NOMO-1 treated with dmso at 0.1 percent for 144 hours (cell line): ENCODE measurements at regions not wholly inside any gene's neighbourhood (a gene's known extent, or its start where the extent isn't known, plus 50 kb on each side); places are given as distances from the start of the nearest gene placed in this dataset.
"Not testable (repeated sequence)": the region's sequence is repeated elsewhere in the genome, so short reads cannot be mapped to it uniquely, and the experiment has no call there.

ENCODE experiments used
- DNase-seq: peaks from one replicate; lab custom pipeline; 2025; ENCODE audit not compliant: unreplicated experiment; lab: John Stamatoyannopoulos, UW

- DNase-seq, result no peak
Measured at GRCh38 chr5:155489949-155490348, 476.4 kb downstream of the KIF4B start.

DNA sequence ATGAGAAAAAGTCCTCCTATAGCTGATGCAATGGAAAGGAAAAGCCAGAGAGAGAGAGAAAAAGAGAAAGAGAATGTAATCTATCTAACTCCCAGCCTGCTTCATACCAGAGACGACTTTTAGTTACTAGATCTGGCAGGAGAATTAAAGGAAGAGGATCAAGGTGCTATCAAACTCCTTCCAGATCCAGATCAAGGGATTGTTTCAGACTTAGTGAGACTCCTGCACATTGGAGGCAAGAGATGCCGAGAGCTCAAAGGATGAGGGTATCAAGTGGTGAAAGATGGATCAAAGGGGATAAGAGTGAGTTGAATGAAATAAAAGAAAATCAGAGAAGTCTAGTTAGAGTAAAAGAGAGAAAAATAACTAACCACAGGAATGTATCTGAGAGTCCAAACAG is 478.6 kb downstream of the KIF4B start:
- no peak for DNase-seq

DNA sequence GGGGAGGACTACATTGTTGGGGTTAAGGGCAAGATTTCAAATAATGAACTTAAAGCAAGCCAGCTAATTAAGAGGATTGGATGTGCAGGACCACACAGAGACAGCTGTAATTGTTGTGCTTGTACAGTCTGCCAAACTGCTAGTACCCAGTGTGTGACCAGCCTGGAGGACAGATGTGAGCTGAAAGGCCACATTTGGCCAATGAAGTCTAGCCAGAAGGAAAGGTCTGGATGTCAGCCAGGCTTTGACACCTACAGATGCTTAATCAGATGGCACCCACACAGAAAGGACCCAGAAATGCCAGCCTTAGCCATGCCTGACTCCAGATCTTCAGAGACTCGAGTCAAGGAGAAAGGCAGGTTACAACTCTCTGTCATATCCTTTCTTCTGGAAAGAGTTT is 491.1 kb downstream of the KIF4B start:
- no peak for DNase-seq

GRCh38 chr5:155507363-155507762 is 493.8 kb downstream of the KIF4B start:
- no peak for DNase-seq

DNA sequence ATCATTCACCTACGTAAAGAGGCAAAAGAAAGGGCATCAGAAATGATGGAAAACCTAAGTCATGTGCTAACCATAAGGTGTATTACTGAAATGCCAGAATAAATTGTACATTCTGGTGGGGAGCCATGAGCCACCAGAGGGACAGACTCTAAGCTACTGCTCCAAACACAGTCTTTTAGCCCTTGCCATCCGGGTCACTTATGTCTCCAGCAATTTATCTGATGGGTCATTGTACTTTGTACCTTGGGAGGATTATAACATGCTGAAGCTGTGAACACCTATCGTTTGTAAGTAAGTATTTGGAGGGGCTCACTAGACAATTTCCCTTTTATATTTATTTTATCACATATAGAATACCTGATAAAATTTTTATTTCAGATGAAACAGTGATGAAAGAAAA is 495.1 kb downstream of the KIF4B start:
- DNase-seq, result no peak

DNA sequence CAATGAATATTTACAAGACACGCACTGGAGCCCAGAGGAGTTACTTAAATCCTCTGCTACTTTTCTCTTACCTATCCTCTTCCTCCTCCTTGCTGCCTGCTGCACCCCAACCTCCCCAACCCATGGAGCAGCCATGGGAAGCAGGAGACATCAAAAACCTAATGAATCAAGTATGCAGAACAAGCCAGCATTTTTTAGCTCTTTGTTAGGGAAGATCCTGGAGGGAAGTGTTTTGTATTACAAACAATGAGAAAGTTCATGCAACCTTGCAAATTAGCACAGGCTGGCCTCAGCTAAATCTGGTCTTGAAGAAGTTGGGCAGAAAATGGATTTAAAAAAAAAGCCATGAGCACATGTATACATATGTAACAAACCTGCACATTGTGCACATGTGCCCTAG is 498.8 kb downstream of the KIF4B start:
- DNase-seq, result no peak

GRCh38 chr5:155514105-155514563 is 500.6 kb downstream of the KIF4B start:
- no peak for DNase-seq

- DNase-seq, result no peak
Measured at GRCh38 chr5:155522540-155522939, 509.0 kb downstream of the KIF4B start.

DNA sequence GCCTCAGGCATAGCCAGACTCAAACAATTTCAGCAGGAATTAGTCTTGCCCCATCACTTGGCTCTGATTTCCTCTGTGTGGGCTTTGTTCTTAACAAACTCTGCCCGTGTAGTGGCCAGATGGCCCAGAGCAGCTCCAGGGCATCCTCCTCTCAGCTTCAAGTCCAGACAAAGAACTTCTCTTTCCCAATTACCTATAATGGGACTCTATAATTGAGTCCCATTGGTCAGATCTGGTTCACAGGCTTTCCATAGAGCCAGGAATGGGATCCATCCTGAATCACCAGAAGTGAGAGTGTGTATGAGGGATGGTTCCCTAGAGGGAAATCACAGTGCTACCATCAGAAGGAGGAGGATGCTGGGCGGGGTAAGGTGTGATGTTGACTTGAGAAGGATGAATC is 515.8 kb downstream of the KIF4B start:
- DNase-seq, result no peak

DNA sequence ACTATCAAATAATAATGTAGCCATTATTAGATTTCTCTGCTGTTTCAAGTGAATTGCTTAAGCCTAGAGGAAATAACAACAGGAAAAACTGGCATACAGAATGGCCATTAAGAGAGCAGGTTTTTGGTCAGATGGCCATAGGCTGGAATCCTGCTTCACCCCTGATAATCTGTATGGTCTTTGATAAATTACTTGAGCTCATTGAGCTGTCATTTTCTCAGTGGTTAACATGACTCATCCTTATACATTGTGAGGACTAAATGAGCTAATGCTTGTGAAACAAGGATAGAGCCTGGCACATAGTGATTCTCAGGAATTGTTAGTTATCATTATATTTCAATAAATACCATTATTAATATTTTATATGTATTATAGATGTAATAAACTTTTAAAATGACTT is 516.5 kb downstream of the KIF4B start:
- no peak for DNase-seq

DNA sequence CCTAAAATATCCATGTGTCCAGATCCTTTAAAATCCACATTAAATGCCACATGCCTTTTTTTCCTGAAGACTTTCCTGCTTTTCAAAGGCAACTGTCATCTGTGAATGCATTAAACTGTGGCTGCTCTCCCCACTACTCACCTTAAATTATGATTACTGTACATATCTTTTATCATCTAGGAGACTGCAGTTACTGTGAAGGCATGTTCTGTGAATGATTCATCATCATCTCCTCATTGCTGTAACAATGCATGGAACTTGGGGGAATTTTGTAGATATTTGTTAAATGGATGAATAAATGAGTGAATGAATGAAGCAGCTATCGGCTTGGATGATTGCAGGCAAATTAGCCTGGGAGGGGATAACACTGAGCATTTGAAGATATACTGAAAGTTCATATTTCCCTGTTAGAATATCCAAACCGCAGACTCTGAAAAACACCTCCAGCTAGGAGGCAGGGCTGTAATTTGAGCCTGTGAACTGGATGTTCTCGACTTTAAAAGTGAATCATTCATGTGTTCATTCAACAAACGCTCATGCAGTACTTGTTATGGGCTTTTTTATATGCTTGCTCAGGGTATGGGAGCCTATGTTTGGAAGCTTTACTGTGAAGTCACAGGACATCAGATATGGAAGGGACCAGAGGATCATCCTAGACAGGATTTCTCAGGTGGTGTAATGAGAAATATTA is 519.2 kb downstream of the KIF4B start:
- DNase-seq, result no peak

DNA sequence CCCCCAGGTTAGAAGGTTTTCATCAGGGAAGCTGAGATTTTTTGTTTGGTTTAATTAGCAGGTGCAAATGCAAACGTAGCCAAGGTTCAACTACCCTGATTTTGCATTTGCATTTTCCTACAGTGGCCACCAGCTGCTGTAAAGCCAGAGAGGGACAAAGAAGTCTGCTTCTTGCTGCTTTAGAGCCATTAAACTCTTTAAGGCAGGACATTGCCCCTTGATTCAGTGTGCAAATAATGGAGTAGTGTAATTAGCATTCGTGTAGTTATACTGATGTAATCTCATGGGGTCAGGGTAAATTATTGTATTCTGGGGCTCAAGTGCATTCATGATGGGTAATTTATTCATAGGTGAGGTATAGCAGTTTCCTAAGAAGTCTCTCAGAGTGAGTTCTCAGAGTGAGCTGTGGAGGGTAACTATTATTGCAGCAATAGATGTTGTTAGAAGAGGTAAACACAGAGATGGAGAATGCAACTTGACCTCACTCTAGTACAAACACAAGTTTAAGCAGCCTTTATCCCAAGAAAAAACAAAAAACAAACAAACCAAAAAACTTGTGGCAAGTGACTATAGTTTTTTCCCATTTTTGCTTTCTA is 526.5 kb downstream of the KIF4B start:
- no peak for DNase-seq

GRCh38 chr5:155546075-155546474 is 532.5 kb downstream of the KIF4B start:
- DNase-seq, result no peak

GRCh38 chr5:155554500-155554899 is 540.9 kb downstream of the KIF4B start:
- DNase-seq, result no peak

DNA sequence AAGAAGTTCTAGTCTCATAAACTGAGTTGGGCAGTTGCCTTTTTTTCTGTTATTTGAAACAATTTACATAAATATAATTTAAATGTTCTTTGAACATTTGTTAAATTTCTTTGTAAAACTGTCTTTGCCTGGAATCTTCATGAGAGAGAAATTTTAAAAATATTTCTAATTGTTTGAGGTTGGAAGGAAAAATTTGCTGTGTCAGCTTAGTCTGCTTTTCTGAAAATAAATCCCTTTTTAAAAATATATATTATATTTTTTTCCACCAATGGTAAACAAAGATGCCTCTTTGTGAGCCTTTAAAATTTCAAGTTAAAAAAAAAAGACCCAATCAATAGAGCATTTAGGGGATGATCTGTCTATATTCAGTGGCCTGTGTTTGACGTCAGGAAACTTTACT is 542.7 kb downstream of the KIF4B start:
- no peak for DNase-seq

DNA sequence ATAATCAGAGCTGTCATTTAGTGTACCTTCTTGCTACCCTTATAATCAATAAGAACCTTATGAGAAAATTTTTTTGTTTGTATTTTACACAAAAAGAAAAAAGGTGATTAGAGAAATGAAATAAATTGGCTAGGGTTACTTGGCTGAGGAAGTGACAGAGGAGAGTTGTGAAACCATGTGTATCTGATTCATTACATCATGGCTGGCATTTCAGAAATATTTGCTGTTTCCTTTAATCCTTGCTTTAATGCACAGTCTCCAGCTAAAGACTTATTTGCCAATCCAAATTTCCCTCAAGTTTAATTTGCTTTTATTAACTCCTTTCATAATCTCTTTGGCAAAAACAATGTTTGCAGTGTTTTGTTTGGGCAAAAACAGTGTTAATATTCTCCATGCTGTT is 543.1 kb downstream of the KIF4B start:
- DNase-seq, result no peak

- DNase-seq, result no peak
Measured at GRCh38 chr5:155562158-155562557, 548.6 kb downstream of the KIF4B start.

DNA sequence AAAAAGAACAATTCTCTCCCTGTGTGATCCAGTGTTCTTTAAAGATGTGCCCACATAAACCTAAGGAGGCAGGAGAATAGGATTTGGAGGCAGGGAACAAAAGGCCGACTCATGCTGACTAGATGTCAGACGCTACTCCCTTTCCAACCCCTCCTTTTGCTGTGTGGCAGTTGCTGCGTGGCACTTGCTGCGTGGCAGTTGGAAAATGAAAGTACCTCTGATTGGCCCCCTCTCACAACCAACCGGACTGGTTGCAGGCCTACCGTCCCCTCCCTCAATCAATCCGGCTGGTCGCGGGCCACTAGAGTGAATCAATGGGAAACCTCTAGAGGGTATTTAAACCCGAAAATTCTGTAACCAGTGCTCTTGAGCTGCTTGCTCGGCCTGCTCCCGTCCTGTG is 551.0 kb downstream of the KIF4B start:
- no peak for DNase-seq

GRCh38 chr5:155575861-155576260 is 562.3 kb downstream of the KIF4B start:
- DNase-seq, result no peak

GRCh38 chr5:155586808-155587207 is 573.3 kb downstream of the KIF4B start:
- not testable (repeated sequence) for DNase-seq

DNA sequence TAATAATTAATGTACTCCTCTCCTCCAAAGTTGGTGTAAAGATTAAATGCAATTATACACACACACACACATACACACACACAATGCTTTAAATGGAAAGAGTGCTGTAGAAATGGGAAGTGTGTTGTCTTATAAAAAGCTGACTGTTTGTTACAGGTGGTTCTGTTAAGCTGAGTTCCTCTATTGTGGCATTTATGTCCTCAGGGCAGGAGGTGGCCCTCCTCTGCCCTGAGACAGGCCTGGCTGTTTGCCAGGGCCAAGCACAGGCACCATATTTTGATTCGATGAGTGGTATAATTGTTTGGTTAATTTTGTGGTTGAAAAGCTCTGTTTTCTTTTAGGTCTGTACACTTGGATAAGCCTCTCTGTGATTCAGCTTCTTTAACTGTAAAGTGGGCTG is 573.9 kb downstream of the KIF4B start:
- DNase-seq, result peak; percentile 46

DNA sequence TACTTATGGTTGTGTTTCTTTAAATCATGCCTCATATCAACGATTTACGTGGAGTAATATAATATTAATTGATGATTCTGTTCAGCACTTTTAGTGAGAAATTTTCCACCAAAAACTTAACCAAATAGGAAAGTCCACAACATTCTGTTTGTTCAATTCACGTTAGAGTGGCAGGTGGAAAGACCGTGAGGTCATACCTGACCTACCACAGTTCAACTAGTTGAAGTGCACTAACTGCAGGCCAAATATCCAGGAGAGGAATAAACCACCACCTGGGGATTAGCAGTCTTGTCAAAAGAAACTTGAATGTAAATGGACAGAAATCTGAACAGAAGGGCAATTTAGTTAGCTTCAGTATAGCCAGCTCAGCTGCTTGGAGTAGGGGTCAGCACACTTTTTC is 577.7 kb downstream of the KIF4B start:
- DNase-seq, result no peak

- no peak for DNase-seq
Measured at GRCh38 chr5:155594270-155594669, 580.7 kb downstream of the KIF4B start.
